OCI-LY7 (cell line): ENCODE measurements at regions not wholly inside any gene's neighbourhood (a gene's known extent, or its start where the extent isn't known, plus 50 kb on each side); places are given as distances from the start of the nearest gene placed in this dataset.

Source experiments
- CTCF ChIP-seq: fragments of 200-600 bp; sonication (generic); conservative IDR thresholded peaks from 2 replicates; pipeline ENCODE4 v1.5.1; 2014; ENCODE audit warnings: mild to moderate bottlenecking, antibody characterized with exemption, low read length, moderate library complexity, mixed read lengths
- EZH2phosphoT487 ChIP-seq: fragments of 200-600 bp; sonication (generic); IDR thresholded peaks from 2 replicates; pipeline ENCODE4 v1.6.1; 2018; ENCODE audit warnings: low read depth, borderline replicate concordance, mild to moderate bottlenecking, mixed run types, antibody characterized with exemption, low read length, moderate library complexity, mixed read lengths

GRCh38 chr2:175567435-175568061 lies 386.0 kb upstream of the ATP5MC3 start:
- TF ChIP-seq CTCF: no peak
- TF ChIP-seq EZH2phosphoT487: no peak
